Stimulated activated CD4-positive, alpha-beta T cell treated with anti-CD3 and anti-CD28 coated beads, Interleukin-15, amount 100 ng/mL, for 24 hours (primary cell): ENCODE measurements at regions not wholly inside any gene's neighbourhood (a gene's known extent, or its start where the extent isn't known, plus 50 kb on each side); places are given as distances from the start of the nearest gene placed in this dataset.

Experiments used
- DNase-seq: peaks from one replicate; pipeline ENCODE4 v3.0.0-alpha.2; 2020

GRCh38 chr2:100744184-100744583 is 75.8 kb upstream of the NPAS2 start:
- DNase-seq: no peak

- DNase-seq: no peak
Observed at GRCh38 chr2:100744589-100744988, 75.3 kb upstream of the NPAS2 start.

- no peak for DNase-seq
Observed at GRCh38 chr2:100745604-100746003, 74.3 kb upstream of the NPAS2 start.

GRCh38 chr2:100747551-100747950 is 72.4 kb upstream of the NPAS2 start:
- no peak for DNase-seq

GRCh38 chr2:100747996-100748615 is 71.8 kb upstream of the NPAS2 start:
- no peak for DNase-seq

GRCh38 chr2:100748673-100749072 is 71.3 kb upstream of the NPAS2 start:
- DNase-seq: no peak

GRCh38 chr2:100749771-100750542 is 70.0 kb upstream of the NPAS2 start:
- DNase-seq: no peak

GRCh38 chr2:100751871-100752625 is 67.9 kb upstream of the NPAS2 start:
- DNase-seq: peak; percentile 5

GRCh38 chr2:100752628-100753333 is 67.2 kb upstream of the NPAS2 start:
- DNase-seq: no peak

GRCh38 chr2:100753444-100753843 is 66.5 kb upstream of the NPAS2 start:
- no peak for DNase-seq

- DNase-seq: no peak
Observed at GRCh38 chr2:100753881-100754280, 66.1 kb upstream of the NPAS2 start.

GRCh38 chr2:100754951-100755350 is 65.0 kb upstream of the NPAS2 start:
- DNase-seq: no peak

- no peak for DNase-seq
Observed at GRCh38 chr2:100755441-100755840, 64.5 kb upstream of the NPAS2 start.

- DNase-seq: no peak
Observed at GRCh38 chr2:100756704-100757103, 63.2 kb upstream of the NPAS2 start.

- no peak for DNase-seq
Observed at GRCh38 chr2:100757621-100758394, 62.1 kb upstream of the NPAS2 start.

GRCh38 chr2:100759901-100760300 is 60.0 kb upstream of the NPAS2 start:
- DNase-seq: no peak

GRCh38 chr2:100761365-100761764 is 58.6 kb upstream of the NPAS2 start:
- no peak for DNase-seq

GRCh38 chr2:100764430-100764829 is 55.5 kb upstream of the NPAS2 start:
- DNase-seq: no peak

GRCh38 chr2:100765481-100765880 is 54.5 kb upstream of the NPAS2 start:
- no peak for DNase-seq

- DNase-seq: no peak
Observed at GRCh38 chr2:100766256-100766655, 53.7 kb upstream of the NPAS2 start.

- no peak for DNase-seq
Observed at GRCh38 chr2:100766806-100767205, 53.1 kb upstream of the NPAS2 start.

- no peak for DNase-seq
Observed at GRCh38 chr2:100767224-100767653, 52.7 kb upstream of the NPAS2 start.
